Vagina (tissue), 2 donors: ENCODE measurements at regions not wholly inside any gene's neighbourhood (a gene's known extent, or its start where the extent isn't known, plus 50 kb on each side); places are given as distances from the start of the nearest gene placed in this dataset.

Source experiments
- DNase-seq, 2 donors: peaks; one replicate each; pipeline ENCODE4 v3.0.0-alpha.2; 2017; ENCODE audit errors: extremely low spot score in 2 of 2
- H3K27ac ChIP-seq: fragments of 200-600 bp; sonication (generic); one replicate; pipeline ENCODE4 v1.5.1; 2019
- H3K27me3 ChIP-seq: fragments of 200-600 bp; sonication (generic); one replicate; pipeline ENCODE4 v1.5.1; 2019
- H3K36me3 ChIP-seq, 2 donors: fragments of 200-600 bp; sonication (generic); one replicate each; pipeline ENCODE4 v1.5.1; 2017 to 2019
- H3K4me1 ChIP-seq: fragments of 200-600 bp; sonication (generic); one replicate; pipeline ENCODE4 v1.5.1; 2019
- H3K4me3 ChIP-seq, 2 donors: fragments of 200-600 bp; sonication (generic); 1 replicate in 1 of 2; 2 replicates in 1 of 2; pipeline ENCODE4 v1.5.1; 2016 to 2019
- H3K9me3 ChIP-seq: fragments of 200-600 bp; sonication (generic); one replicate; pipeline ENCODE4 v1.5.1; 2019
- POLR2A ChIP-seq, 2 donors: fragments of 450-650 bp; IDR thresholded peaks; one replicate each; pipeline ENCODE4 v1.6.1; 2017; ENCODE audit warnings: antibody characterized with exemption in 2 of 2, mild to moderate bottlenecking in 2 of 2, moderate library complexity in 2 of 2
- POLR2AphosphoS5 ChIP-seq, 2 donors: sonication (generic); formaldehyde crosslinking; IDR thresholded peaks; one replicate each; pipeline ENCODE4 v1.9.0; 2017; ENCODE audit warnings: antibody characterized with exemption in 2 of 2, mild to moderate bottlenecking in 2 of 2, low read depth in 1 of 2; ENCODE audit not compliant: insufficient read depth in 1 of 2
- intact Hi-C: fragments of 100-400 bp; cut with DNase I; formaldehyde crosslinking; loops from one replicate; pipeline ENCODE4 v1.15.1; 2023
- TF ChIP-seq, protein P1 (sequence below), 3 experiments: fragments of 450-650 bp in 2 of 3; fragments of 200-600 bp in 1 of 3; sonication (generic) in 1 of 3; IDR thresholded peaks; one replicate each; pipeline ENCODE4 v1.5.1; 2017 to 2019; ENCODE audit warnings: antibody characterized with exemption in 3 of 3, mild to moderate bottlenecking in 2 of 3, moderate library complexity in 2 of 3

GRCh38 chr11:97739932-97740800 lies 1280.6 kb upstream of the CNTN5 start:
- no peaks in the 10 kb centered on the region for H3K4me1 ChIP-seq
- H3K27ac ChIP-seq = no peak overlapping the region
- TF ChIP-seq POLR2A (IDR thresholded peaks at IDR 0.05) = no peak
- TF ChIP-seq, protein P1, sequence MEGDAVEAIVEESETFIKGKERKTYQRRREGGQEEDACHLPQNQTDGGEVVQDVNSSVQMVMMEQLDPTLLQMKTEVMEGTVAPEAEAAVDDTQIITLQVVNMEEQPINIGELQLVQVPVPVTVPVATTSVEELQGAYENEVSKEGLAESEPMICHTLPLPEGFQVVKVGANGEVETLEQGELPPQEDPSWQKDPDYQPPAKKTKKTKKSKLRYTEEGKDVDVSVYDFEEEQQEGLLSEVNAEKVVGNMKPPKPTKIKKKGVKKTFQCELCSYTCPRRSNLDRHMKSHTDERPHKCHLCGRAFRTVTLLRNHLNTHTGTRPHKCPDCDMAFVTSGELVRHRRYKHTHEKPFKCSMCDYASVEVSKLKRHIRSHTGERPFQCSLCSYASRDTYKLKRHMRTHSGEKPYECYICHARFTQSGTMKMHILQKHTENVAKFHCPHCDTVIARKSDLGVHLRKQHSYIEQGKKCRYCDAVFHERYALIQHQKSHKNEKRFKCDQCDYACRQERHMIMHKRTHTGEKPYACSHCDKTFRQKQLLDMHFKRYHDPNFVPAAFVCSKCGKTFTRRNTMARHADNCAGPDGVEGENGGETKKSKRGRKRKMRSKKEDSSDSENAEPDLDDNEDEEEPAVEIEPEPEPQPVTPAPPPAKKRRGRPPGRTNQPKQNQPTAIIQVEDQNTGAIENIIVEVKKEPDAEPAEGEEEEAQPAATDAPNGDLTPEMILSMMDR (IDR thresholded peaks at IDR 0.05) = no peak
- TF ChIP-seq POLR2AphosphoS5 (IDR thresholded peaks at IDR 0.05; ENCODE audit: insufficient read depth in 1 of 2, low read depth in 1 of 2) = no peak
- intact Hi-C loops = no loop called here
- H3K36me3 ChIP-seq = no peaks in the 10 kb centered on the region
- H3K27me3 ChIP-seq = no peaks in the 10 kb centered on the region
- H3K9me3 ChIP-seq = no peaks in the 10 kb centered on the region
- no peak for DNase-seq
- H3K4me3 ChIP-seq = no peak overlapping the region

DNA sequence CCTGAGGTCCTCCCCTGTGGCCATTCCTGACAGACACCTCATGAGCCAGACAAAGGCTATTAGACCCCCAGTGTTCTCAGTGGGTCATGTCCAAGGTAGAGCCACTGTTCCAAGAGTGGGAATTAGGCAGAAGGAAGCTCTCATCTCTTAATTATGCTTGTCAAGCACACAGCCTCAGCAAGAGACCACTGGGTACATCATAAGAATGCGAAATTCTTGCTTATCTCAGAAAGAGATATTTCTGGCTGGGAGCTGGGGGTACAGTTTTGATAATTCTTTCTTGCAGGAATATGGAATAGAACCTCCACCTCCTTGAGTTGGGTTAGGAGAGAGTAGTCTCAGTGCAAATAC lies 1280.0 kb upstream of the CNTN5 start:
- TF ChIP-seq POLR2A (IDR thresholded peaks at IDR 0.05) (no peak), POLR2AphosphoS5 (IDR thresholded peaks at IDR 0.05; ENCODE audit: insufficient read depth in 1 of 2, low read depth in 1 of 2) (no peak)
- TF ChIP-seq, protein P1 (IDR thresholded peaks at IDR 0.05) = no peak
- H3K4me1 ChIP-seq = no peaks in the 10 kb centered on the region
- H3K4me3 ChIP-seq = no peak overlapping the region
- no peaks in the 10 kb centered on the region for H3K9me3 ChIP-seq
- intact Hi-C loops = no loop called here
- H3K27ac ChIP-seq = no peak overlapping the region
- no peak for DNase-seq
- no peaks in the 10 kb centered on the region for H3K36me3 ChIP-seq
- H3K27me3 ChIP-seq = no peaks in the 10 kb centered on the region

DNA sequence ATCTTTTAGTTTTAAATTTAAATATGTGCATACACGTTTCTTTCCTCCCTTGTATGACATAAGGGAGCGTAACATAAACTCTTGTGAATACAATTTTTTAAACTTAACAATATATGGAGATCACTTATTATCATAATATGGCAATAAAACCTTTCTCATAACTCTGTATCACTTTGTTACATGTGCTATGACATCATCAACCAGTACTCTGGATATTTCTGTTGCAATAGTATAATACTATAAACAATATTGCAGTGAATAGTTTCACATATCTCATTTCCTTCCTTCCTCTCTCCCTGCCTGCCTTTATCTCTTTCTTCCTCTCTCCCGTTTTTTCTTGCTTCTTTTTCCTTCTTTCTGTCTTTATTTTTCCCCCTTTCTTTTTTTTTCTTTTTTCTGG lies 1278.0 kb upstream of the CNTN5 start:
- no peak overlapping the region for H3K4me3 ChIP-seq
- intact Hi-C loops = no loop called here
- DNase-seq = no peak
- H3K9me3 ChIP-seq = no peaks in the 10 kb centered on the region
- no peaks in the 10 kb centered on the region for H3K4me1 ChIP-seq
- no peaks in the 10 kb centered on the region for H3K36me3 ChIP-seq
- no peak overlapping the region for H3K27ac ChIP-seq
- H3K27me3 ChIP-seq = no peaks in the 10 kb centered on the region
- TF ChIP-seq, protein P1 (IDR thresholded peaks at IDR 0.05) = no peak
- TF ChIP-seq POLR2AphosphoS5 (IDR thresholded peaks at IDR 0.05; ENCODE audit: insufficient read depth in 1 of 2, low read depth in 1 of 2) = no peak
- no peak for TF ChIP-seq POLR2A (IDR thresholded peaks at IDR 0.05)

- Histone ChIP-seq H3K4me1 (no peaks in the 10 kb centered on the region), H3K4me3 (no peak overlapping the region), H3K27me3 (no peaks in the 10 kb centered on the region), H3K9me3 (no peaks in the 10 kb centered on the region), H3K36me3 (no peaks in the 10 kb centered on the region), H3K27ac (no peak overlapping the region)
- no peak for DNase-seq
- TF ChIP-seq, protein P1 (IDR thresholded peaks at IDR 0.05) = no peak
- TF ChIP-seq POLR2A (IDR thresholded peaks at IDR 0.05) = no peak
- no peak for TF ChIP-seq POLR2AphosphoS5 (IDR thresholded peaks at IDR 0.05; ENCODE audit: insufficient read depth in 1 of 2, low read depth in 1 of 2)
- intact Hi-C loops = no loop called here
These were observed 1277.5 kb upstream of the CNTN5 start for GRCh38 chr11:97743205-97743742.

GRCh38 chr11:97745515-97746050 lies 1275.2 kb upstream of the CNTN5 start:
- Histone ChIP-seq H3K36me3 (no peaks in the 10 kb centered on the region), H3K27ac (no peak overlapping the region), H3K9me3 (no peaks in the 10 kb centered on the region), H3K27me3 (no peaks in the 10 kb centered on the region), H3K4me1 (no peaks in the 10 kb centered on the region), H3K4me3 (no peak overlapping the region)
- TF ChIP-seq POLR2A (IDR thresholded peaks at IDR 0.05) (no peak), POLR2AphosphoS5 (IDR thresholded peaks at IDR 0.05; ENCODE audit: insufficient read depth in 1 of 2, low read depth in 1 of 2) (no peak)
- TF ChIP-seq, protein P1 (IDR thresholded peaks at IDR 0.05) = no peak
- intact Hi-C loops = no loop called here
- DNase-seq = no peak
